Fibroblast of villous mesenchyme (primary cell): ENCODE measurements at regions not wholly inside any gene's neighbourhood (a gene's known extent, or its start where the extent isn't known, plus 50 kb on each side); places are given as distances from the start of the nearest gene placed in this dataset.

Source experiments
- DNase-seq: peaks from one replicate; pipeline ENCODE4 v3.0.0-alpha.2; 2010; ENCODE audit warnings: low read depth
- H3K4me3 ChIP-seq: 2 replicates; pipeline ENCODE4 v1.5.1; 2011; ENCODE audit warnings: low read depth, mild to moderate bottlenecking, low read length
- TF ChIP-seq, protein P1 (sequence below): IDR thresholded peaks from 2 replicates; pipeline ENCODE4 v1.5.1; 2012; ENCODE audit warnings: low read depth, mild to moderate bottlenecking, low read length; ENCODE audit not compliant: insufficient read depth

DNA sequence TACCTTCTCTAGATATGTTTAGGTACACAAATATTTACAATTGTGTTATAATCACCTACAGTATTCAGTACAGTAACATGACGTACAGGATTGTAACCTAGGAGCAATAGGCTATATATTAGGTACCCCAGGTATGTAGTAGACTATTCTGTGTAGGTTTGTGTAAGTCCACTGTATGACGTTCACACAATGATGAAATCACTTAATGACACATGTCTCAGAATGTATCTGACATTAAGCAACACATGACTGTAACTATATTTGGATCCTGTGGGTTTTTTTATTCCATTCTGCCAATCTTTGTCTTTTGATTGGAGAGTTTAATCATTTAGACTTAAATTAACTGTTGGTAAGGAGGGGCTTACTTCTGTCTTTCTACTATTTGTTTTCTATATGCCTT, 52.1 kb downstream of the STYXL2 start:
- H3K4me3 ChIP-seq: no peak overlapping the region
- DNase-seq: no peak
- TF ChIP-seq, protein P1, sequence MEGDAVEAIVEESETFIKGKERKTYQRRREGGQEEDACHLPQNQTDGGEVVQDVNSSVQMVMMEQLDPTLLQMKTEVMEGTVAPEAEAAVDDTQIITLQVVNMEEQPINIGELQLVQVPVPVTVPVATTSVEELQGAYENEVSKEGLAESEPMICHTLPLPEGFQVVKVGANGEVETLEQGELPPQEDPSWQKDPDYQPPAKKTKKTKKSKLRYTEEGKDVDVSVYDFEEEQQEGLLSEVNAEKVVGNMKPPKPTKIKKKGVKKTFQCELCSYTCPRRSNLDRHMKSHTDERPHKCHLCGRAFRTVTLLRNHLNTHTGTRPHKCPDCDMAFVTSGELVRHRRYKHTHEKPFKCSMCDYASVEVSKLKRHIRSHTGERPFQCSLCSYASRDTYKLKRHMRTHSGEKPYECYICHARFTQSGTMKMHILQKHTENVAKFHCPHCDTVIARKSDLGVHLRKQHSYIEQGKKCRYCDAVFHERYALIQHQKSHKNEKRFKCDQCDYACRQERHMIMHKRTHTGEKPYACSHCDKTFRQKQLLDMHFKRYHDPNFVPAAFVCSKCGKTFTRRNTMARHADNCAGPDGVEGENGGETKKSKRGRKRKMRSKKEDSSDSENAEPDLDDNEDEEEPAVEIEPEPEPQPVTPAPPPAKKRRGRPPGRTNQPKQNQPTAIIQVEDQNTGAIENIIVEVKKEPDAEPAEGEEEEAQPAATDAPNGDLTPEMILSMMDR: no peak

DNA sequence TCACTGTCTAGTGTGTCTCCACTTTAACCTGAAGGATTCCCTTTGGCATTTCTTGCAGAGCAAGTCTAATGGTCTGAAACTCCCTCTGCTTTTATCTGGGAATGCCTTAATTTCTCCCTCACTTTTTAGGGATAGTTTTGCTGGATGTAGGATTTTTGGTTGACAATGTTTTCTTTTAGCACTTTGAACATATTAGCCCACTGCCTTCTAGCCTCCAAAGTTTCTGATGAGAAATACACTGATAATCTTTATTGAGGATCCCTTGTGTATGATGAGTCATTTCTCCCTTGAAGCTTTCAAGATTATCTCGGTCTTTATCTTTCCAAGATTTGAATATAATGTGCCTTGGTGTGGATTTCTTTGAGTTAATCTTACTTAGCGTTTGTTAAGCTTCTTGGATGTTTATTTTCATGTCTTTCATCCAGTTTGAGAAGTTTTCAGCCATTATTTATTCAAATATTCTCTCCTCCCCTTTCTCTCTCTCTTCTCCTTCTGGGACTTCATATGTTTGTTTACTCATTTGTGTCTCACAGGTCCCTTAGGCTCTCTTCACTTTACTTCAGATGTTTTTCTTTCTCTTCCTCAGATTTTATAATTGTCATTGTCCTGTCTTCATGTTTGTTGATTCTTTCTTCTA, 53.1 kb downstream of the STYXL2 start:
- TF ChIP-seq, protein P1: no peak
- DNase-seq: no peak
- H3K4me3 ChIP-seq: no peak overlapping the region

DNA sequence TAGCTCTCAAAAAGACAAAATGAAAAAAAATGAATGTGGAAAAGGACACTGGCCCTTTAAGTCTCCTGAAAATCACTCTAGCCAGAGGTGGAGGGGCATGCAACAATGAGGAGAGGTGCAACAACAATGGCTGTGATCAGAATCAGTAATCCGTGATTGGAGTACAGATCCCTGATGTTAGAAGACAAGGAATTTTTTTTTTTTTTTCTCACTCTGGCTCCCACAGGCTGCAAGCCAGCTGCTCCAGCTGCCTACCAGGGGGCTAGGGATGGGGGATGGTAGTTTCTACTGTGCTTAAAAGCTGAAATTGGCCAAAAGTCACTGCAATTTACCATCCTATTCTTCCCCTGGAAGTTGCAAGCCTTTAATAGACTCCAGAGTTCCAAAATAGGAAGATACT, 54.5 kb downstream of the STYXL2 start:
- H3K4me3 ChIP-seq: no peak overlapping the region
- DNase-seq: no peak
- TF ChIP-seq, protein P1: no peak

DNA sequence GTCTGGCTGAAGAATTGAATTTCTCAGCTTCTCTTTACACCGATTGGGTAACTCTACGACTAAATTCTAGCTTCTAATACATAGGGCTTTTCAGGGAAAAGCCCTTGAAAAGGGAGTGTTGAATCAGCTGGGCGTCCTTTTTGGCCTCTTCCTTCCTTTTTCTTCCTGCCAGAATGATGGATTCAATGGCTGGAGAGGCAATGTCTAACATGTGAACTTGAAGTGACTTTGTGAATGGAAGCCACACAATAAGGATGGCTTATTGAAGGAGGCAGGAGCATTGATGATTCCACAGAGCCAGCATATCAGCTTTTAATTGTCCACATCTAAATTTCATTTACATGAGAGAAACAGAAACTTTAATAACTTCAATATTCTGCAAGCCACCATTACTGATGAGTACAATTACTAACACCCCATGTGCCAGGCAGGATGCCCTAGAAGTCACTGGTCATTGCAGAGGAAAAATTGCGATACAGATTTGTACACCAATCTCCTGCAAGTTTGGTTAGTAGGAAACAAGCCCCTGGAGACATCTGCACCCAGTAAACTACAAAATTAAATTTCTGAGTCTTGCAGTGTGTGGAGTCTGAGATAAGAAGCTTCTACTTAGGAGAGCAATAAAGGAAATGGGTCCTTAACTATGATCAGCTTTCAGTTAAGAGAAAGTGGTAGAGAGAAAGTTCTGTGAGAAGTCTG, 56.1 kb downstream of the STYXL2 start:
- DNase-seq: no peak
- TF ChIP-seq, protein P1: no peak
- no peak overlapping the region for H3K4me3 ChIP-seq

DNA sequence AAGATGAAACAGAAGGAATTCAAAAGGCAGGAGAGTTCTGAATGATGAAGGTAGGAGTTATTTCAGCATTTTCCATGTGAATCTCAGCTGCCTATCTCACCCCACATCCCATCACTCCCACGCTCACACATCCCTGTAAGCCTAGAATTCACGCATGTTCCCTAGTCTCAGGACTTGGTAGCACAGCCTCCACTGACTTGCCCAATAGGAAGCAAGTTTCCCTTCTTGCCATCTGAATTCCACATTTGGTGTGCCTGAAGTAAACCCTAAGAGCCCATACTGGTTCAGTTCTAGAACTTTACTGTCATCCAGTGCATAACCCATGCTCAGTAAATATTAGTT, 56.6 kb downstream of the STYXL2 start:
- TF ChIP-seq, protein P1: no peak
- H3K4me3 ChIP-seq: no peak overlapping the region
- DNase-seq: no peak

DNA sequence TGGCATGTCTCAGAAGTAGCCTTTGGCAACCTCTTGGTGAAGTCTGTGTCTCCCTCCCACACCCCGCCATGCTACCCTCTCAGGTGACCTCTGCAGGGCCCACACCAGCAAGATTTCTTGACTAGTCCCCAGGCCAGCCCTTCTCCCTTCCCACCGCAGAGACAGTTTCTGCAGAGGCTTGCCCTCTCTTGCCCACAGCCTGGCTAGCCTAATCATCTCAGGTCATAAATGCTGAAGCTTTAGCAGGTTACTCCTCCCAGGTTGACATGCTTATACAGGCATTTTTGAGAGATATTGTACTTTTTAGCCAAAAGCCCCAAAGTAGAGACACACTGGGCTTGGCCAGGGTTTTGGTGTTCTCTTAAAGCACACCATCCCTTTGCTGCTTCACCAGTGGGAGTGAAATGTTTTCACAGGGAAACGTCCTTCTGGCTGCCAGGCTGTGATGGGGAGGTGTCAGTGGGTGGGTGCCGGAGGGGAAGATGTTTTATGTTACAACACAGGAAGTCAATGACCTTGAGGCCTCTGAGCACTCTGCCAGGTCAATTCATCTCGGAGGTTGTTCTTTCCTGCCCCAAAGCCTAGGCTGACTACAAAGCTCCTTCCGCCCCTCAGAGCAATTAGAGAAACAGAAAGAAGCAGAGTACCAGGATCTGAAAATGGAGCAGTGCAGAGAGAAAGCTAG, 58.5 kb downstream of the STYXL2 start:
- no peak for DNase-seq
- TF ChIP-seq, protein P1: no peak
- H3K4me3 ChIP-seq: no peak overlapping the region

DNA sequence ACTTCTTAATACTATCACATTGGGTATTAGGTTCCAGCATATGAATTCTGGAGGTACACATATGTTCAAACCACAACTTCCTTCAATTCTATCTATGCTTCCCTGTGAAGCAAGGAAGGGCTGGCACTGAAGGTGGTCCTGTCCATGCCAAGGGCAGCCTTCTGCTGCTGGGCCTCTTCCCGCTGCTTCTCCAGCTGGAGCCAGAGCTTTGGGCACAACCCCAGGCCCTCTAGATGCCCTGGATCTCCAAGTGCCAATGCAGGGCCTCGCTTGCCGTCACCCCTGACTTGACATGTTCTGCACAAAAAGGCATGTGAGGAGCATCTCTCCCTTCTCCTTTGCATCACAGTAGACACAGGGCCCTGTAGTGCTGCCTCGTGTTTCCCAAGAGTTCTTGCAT, 62.6 kb downstream of the STYXL2 start:
- H3K4me3 ChIP-seq: no peak overlapping the region
- TF ChIP-seq, protein P1: no peak
- DNase-seq: no peak
